CD4-positive, alpha-beta T cell (primary cell): ENCODE measurements at regions not wholly inside any gene's neighbourhood (a gene's known extent, or its start where the extent isn't known, plus 50 kb on each side); places are given as distances from the start of the nearest gene placed in this dataset.

Experiments
- ATAC-seq: fragments of 200-7000 bp; cut with Tn5 transposase; one replicate; pipeline ENCODE4 v1.10.0; 2022; ENCODE audit warnings: mild to moderate bottlenecking; ENCODE audit not compliant: poor library complexity
- CTCF ChIA-PET: fragments of 350-600 bp; sonication (Branson Sonifier 250); formaldehyde crosslinking; loops from one replicate; lab custom pipeline; 2021; ENCODE audit warnings: antibody characterized with exemption, inconsistent platforms; lab: Charles Lee
- POLR2A ChIA-PET: fragments of 350-600 bp; sonication (Branson Sonifier 250); formaldehyde crosslinking; loops from one replicate; lab custom pipeline; 2021; ENCODE audit warnings: antibody characterized with exemption, inconsistent platforms; lab: Charles Lee
- DNase-seq, 14 experiments: peaks; one replicate each; pipeline ENCODE4 v3.0.0-alpha.2; 2013 to 2020; ENCODE audit warnings: mixed read lengths in 2 of 14
- H3K27ac ChIP-seq, 2 donors: one replicate each; pipeline versions ENCODE4 v1.5.1 to v1.7.0; 2013; ENCODE audit warnings: low read length in 2 of 2, low read depth in 1 of 2, mild to moderate bottlenecking in 1 of 2
- H3K27me3 ChIP-seq, 2 experiments: 1 replicate in 1 of 2; 2 replicates in 1 of 2; pipeline versions ENCODE4 v1.6.1 to v1.7.0; 2013; ENCODE audit warnings: low read length in 2 of 2, control low read depth in 1 of 2, mild to moderate bottlenecking in 1 of 2, moderate library complexity in 1 of 2; ENCODE audit not compliant: insufficient read depth in 2 of 2, control insufficient read depth in 1 of 2
- H3K36me3 ChIP-seq: one replicate; pipeline ENCODE4 v1.6.1; 2013; ENCODE audit warnings: low read length, control low read depth; ENCODE audit not compliant: insufficient read depth
- H3K4me1 ChIP-seq: one replicate; pipeline ENCODE4 v1.6.1; 2013; ENCODE audit warnings: low read length, control low read depth; ENCODE audit not compliant: insufficient read depth
- H3K4me3 ChIP-seq: one replicate; pipeline ENCODE4 v1.5.1; 2013; ENCODE audit warnings: mild to moderate bottlenecking, low read length, moderate library complexity
- H3K9me3 ChIP-seq, 2 experiments: 1 replicate in 1 of 2; 2 replicates in 1 of 2; pipeline versions ENCODE4 v1.6.1 to v1.7.0; 2013; ENCODE audit warnings: low read length in 2 of 2, mild to moderate bottlenecking in 2 of 2, control low read depth in 1 of 2, moderate library complexity in 1 of 2; ENCODE audit not compliant: control insufficient read depth in 1 of 2, insufficient read depth in 1 of 2
- H3K27ac Mint-ChIP-seq: one replicate; pipeline ENCODE4 v1.8.0; 2020; ENCODE audit warnings: mixed read lengths
- H3K27me3 Mint-ChIP-seq: one replicate; pipeline ENCODE4 v1.8.0; 2021; ENCODE audit warnings: mixed read lengths
- H3K36me3 Mint-ChIP-seq: one replicate; pipeline ENCODE4 v1.8.0; 2021; ENCODE audit warnings: low read depth, mixed read lengths
- H3K4me1 Mint-ChIP-seq: one replicate; pipeline ENCODE4 v1.8.0; 2021; ENCODE audit warnings: low read depth, mixed read lengths
- H3K4me3 Mint-ChIP-seq: one replicate; pipeline ENCODE4 v1.8.0; 2020; ENCODE audit warnings: mild to moderate bottlenecking, mixed read lengths
- H3K9me3 Mint-ChIP-seq: one replicate; pipeline ENCODE4 v1.8.0; 2020; ENCODE audit warnings: mixed read lengths
- CTCF ChIP-seq: fragments of 200-600 bp; IDR thresholded peaks from one replicate; pipeline ENCODE4 v1.8.0; 2022; ENCODE audit warnings: antibody characterized with exemption, mild to moderate bottlenecking
- intact Hi-C, 2 experiments: fragments of 100-400 bp; cut with DNase I in 1 of 2; cut with micrococcal nuclease in 1 of 2; formaldehyde crosslinking; loops; one replicate each; pipeline versions ENCODE4 v1.15.1 to v1.9.0; 2023 to 2025; cut with DNase I, micrococcal nuclease

- no peaks in the 10 kb centered on the region for H3K4me1 ChIP-seq
- Mint-ChIP-seq H3K27ac (no peak overlapping the region), H3K4me1 (no peaks in the 10 kb centered on the region), H3K4me3 (no peak overlapping the region), H3K36me3 (no peaks in the 10 kb centered on the region), H3K9me3 (peaks cover 2% of the 10 kb centered on the region), H3K27me3 (peaks cover 4% of the 10 kb centered on the region)
- H3K27me3 ChIP-seq = no peaks in the 10 kb centered on the region
- intact Hi-C loops = loop anchor here in 1 of 2 experiments (2.0 kb wide), 1 partner anchor 579 kb away; no protein-coding TSS in a partner anchor
- H3K27ac ChIP-seq = no peak overlapping the region
- no peaks in the 10 kb centered on the region for H3K9me3 ChIP-seq
- TF ChIP-seq CTCF = no peak
- ChIA-PET CTCF (no interaction called here), POLR2A (no interaction called here)
- ATAC-seq (no peak), DNase-seq (no peak)
- H3K4me3 ChIP-seq = no peak overlapping the region
- H3K36me3 ChIP-seq = no peaks in the 10 kb centered on the region
Measured at GRCh38 chr4:54384152-54384551, 155.1 kb downstream of the PDGFRA start.

GRCh38 chr4:54384563-54384962 is 155.5 kb downstream of the PDGFRA start:
- Histone ChIP-seq H3K27ac (no peak overlapping the region), H3K4me3 (no peak overlapping the region), H3K36me3 (no peaks in the 10 kb centered on the region), H3K27me3 (no peaks in the 10 kb centered on the region), H3K9me3 (no peaks in the 10 kb centered on the region), H3K4me1 (no peaks in the 10 kb centered on the region)
- ChIA-PET CTCF (no interaction called here), POLR2A (no interaction called here)
- no peak for TF ChIP-seq CTCF
- intact Hi-C loops = loop anchor here in 1 of 2 experiments (2.0 kb wide), 1 partner anchor 578 kb away; no protein-coding TSS in a partner anchor
- Mint-ChIP-seq H3K4me3 (no peak overlapping the region), H3K27me3 (peaks cover 4% of the 10 kb centered on the region), H3K27ac (no peak overlapping the region), H3K9me3 (peaks cover 2% of the 10 kb centered on the region), H3K36me3 (no peaks in the 10 kb centered on the region), H3K4me1 (no peaks in the 10 kb centered on the region)
- ATAC-seq (no peak), DNase-seq (peak in 4 of 14 experiments; percentile 5 to 26 (median 10))

- H3K9me3 ChIP-seq = no peaks in the 10 kb centered on the region
- H3K36me3 ChIP-seq = no peaks in the 10 kb centered on the region
- intact Hi-C loops = no loop called here
- no peak for TF ChIP-seq CTCF
- Mint-ChIP-seq H3K9me3 (peaks cover 2% of the 10 kb centered on the region), H3K27me3 (peaks cover 4% of the 10 kb centered on the region), H3K27ac (no peak overlapping the region), H3K4me1 (no peaks in the 10 kb centered on the region), H3K4me3 (no peak overlapping the region), H3K36me3 (no peaks in the 10 kb centered on the region)
- POLR2A ChIA-PET = no interaction called here
- no peak overlapping the region for H3K4me3 ChIP-seq
- CTCF ChIA-PET = no interaction called here
- no peaks in the 10 kb centered on the region for H3K4me1 ChIP-seq
- H3K27ac ChIP-seq = no peak overlapping the region
- no peaks in the 10 kb centered on the region for H3K27me3 ChIP-seq
- DNase-seq = no peak
- no peak for ATAC-seq
Measured at GRCh38 chr4:54386042-54386669, 157.1 kb downstream of the PDGFRA start.
